SK-N-MC (cell line): ENCODE measurements at regions not wholly inside any gene's neighbourhood (a gene's known extent, or its start where the extent isn't known, plus 50 kb on each side); places are given as distances from the start of the nearest gene placed in this dataset.

ENCODE experiments used
- EZH2 ChIP-seq: fragments of 200-600 bp; sonication (generic); IDR thresholded peaks from one replicate; pipeline ENCODE4 v1.6.1; 2017; ENCODE audit warnings: antibody characterized with exemption
- FOXP2 ChIP-seq: optimal IDR thresholded peaks from 2 replicates; pipeline ENCODE3; 2011; ENCODE audit warnings: mild to moderate bottlenecking, moderate library complexity; ENCODE audit not compliant: insufficient read depth; ENCODE audit errors: extremely low read length, control extremely low read depth
- POLR2AphosphoS5 ChIP-seq: IDR thresholded peaks from 2 replicates; pipeline ENCODE4 v1.6.1; 2012; ENCODE audit warnings: mild to moderate bottlenecking, low read depth, low read length, borderline replicate concordance

DNA sequence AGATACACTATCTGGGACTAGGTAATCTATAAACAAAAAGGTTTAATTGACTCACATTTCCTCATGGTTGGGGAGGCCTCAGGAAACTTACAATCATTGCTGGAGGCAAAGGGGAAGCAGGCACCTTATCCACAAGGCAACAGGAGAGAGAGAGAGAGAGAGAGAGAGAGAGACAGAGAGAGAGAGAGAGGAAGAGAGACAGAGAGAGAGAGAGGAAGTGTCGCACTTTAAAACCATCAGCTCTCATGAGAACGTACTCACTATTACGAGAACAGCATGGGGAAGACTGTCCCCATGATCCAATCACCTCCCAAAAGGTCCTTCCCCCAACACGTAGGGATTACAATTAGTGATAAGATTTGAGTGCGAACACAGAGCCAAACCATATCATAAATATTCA lies 253.5 kb upstream of the TRIB2 start:
- TF ChIP-seq EZH2 (no peak), POLR2AphosphoS5 (no peak), FOXP2 (no peak)
